ENCODE measurements at regions not wholly inside any gene's neighbourhood (a gene's known extent, or its start where the extent isn't known, plus 50 kb on each side); places are given as distances from the start of the nearest gene placed in this dataset.

- H4K20me1 ChIP-seq (ENCODE audit: insufficient read depth, poor library complexity, severe bottlenecking), result no peaks in the 10 kb centered on the region
- H3K27me3 ChIP-seq, result no peaks in the 10 kb centered on the region
- DNase-seq (ENCODE audit: low spot score), result no peak
- no peaks in the 10 kb centered on the region for H3K79me2 ChIP-seq
- H3K36me3 ChIP-seq (replicated peaks; ENCODE audit: insufficient read depth, low read depth), result no peaks in the 10 kb centered on the region
- no peak overlapping the region for H3K27ac ChIP-seq
- TF ChIP-seq CTCF (IDR thresholded peaks at IDR 0.05; ENCODE audit: poor library complexity) (no peak), EZH2phosphoT487 (IDR thresholded peaks at IDR 0.05; ENCODE audit: low read depth, severe bottlenecking, unreplicated experiment) (no peak), EZH2 (IDR thresholded peaks at IDR 0.05; ENCODE audit: borderline replicate concordance) (no peak)
- H3K9me3 ChIP-seq (ENCODE audit: low read depth), result no peaks in the 10 kb centered on the region
- no peak overlapping the region for H2AFZ ChIP-seq
- H3K4me1 ChIP-seq (ENCODE audit: insufficient read depth), result no peaks in the 10 kb centered on the region
- H3K4me3 ChIP-seq, result no peak overlapping the region
- 81% methylated on average over 22 of the region's 22 CpGs for WGBS (ENCODE audit: low lambda C conversion rate, missing lambda C conversion rate)
- no peaks in the 10 kb centered on the region for H3K9me2 ChIP-seq (replicated peaks; ENCODE audit: insufficient read depth)
- no peak overlapping the region for H3K4me2 ChIP-seq
Observed at GRCh38 chr11:70547821-70548670, 149.7 kb downstream of the CTTN start.

GRCh38 chr11:70548976-70549375, 150.6 kb downstream of the CTTN start:
- TF ChIP-seq EZH2phosphoT487 (IDR thresholded peaks at IDR 0.05; ENCODE audit: low read depth, severe bottlenecking, unreplicated experiment), result no peak
- TF ChIP-seq EZH2 (IDR thresholded peaks at IDR 0.05; ENCODE audit: borderline replicate concordance), result no peak
- TF ChIP-seq CTCF (IDR thresholded peaks at IDR 0.05; ENCODE audit: poor library complexity), result no peak
- DNase-seq (ENCODE audit: low spot score), result no peak
- Histone ChIP-seq H3K79me2 (no peaks in the 10 kb centered on the region), H3K4me2 (no peak overlapping the region), H3K27ac (no peak overlapping the region), H4K20me1 (ENCODE audit: insufficient read depth, poor library complexity, severe bottlenecking) (no peaks in the 10 kb centered on the region), H3K9me3 (ENCODE audit: low read depth) (no peaks in the 10 kb centered on the region), H3K9me2 (replicated peaks; ENCODE audit: insufficient read depth) (no peaks in the 10 kb centered on the region), H3K4me3 (no peak overlapping the region), H2AFZ (no peak overlapping the region), H3K27me3 (no peaks in the 10 kb centered on the region), H3K4me1 (ENCODE audit: insufficient read depth) (no peaks in the 10 kb centered on the region), H3K36me3 (replicated peaks; ENCODE audit: insufficient read depth, low read depth) (no peaks in the 10 kb centered on the region)
- WGBS (ENCODE audit: low lambda C conversion rate, missing lambda C conversion rate), result 95% methylated on average over 15 of the region's 15 CpGs

- no peak overlapping the region for H3K4me3 ChIP-seq
- H3K27ac ChIP-seq, result no peak overlapping the region
- H3K27me3 ChIP-seq, result no peaks in the 10 kb centered on the region
- no peak for TF ChIP-seq EZH2 (IDR thresholded peaks at IDR 0.05; ENCODE audit: borderline replicate concordance)
- TF ChIP-seq CTCF (IDR thresholded peaks at IDR 0.05; ENCODE audit: poor library complexity), result no peak
- no peak for TF ChIP-seq EZH2phosphoT487 (IDR thresholded peaks at IDR 0.05; ENCODE audit: low read depth, severe bottlenecking, unreplicated experiment)
- no peak for DNase-seq (ENCODE audit: low spot score)
- H3K4me2 ChIP-seq, result no peak overlapping the region
- H3K79me2 ChIP-seq, result no peaks in the 10 kb centered on the region
- H3K9me2 ChIP-seq (replicated peaks; ENCODE audit: insufficient read depth), result no peaks in the 10 kb centered on the region
- H3K4me1 ChIP-seq (ENCODE audit: insufficient read depth), result no peaks in the 10 kb centered on the region
- no peaks in the 10 kb centered on the region for H3K9me3 ChIP-seq (ENCODE audit: low read depth)
- 92% methylated on average over 15 of the region's 15 CpGs for WGBS (ENCODE audit: low lambda C conversion rate, missing lambda C conversion rate)
- no peaks in the 10 kb centered on the region for H3K36me3 ChIP-seq (replicated peaks; ENCODE audit: insufficient read depth, low read depth)
- H4K20me1 ChIP-seq (ENCODE audit: insufficient read depth, poor library complexity, severe bottlenecking), result no peaks in the 10 kb centered on the region
- no peak overlapping the region for H2AFZ ChIP-seq
Observed at GRCh38 chr11:70549386-70549785, 151.1 kb downstream of the CTTN start.
